HEK293 (cell line): ENCODE measurements at regions not wholly inside any gene's neighbourhood (a gene's known extent, or its start where the extent isn't known, plus 50 kb on each side); places are given as distances from the start of the nearest gene placed in this dataset.

Experiments used
- CTCF ChIA-PET: fragments of 350-600 bp; formaldehyde crosslinking; extraction: SDS; loops from one replicate; lab custom pipeline; 2021; ENCODE audit warnings: antibody characterized with exemption; lab: Yijun Ruan, JAX
- POLR2A ChIA-PET: fragments of 300-600 bp; formaldehyde crosslinking; extraction: SDS; loops from one replicate; lab custom pipeline; 2020; ENCODE audit warnings: antibody characterized with exemption, inconsistent platforms; lab: Yijun Ruan, JAX
- H3K27ac ChIP-seq: fragments of 200-500 bp; sonication (Bioruptor generic); 2 replicates; pipeline ENCODE4 v1.5.1; 2014; ENCODE audit warnings: low read depth, low read length, control low read depth, inconsistent platforms; ENCODE audit errors: extremely low read depth
- H3K36me3 ChIP-seq, 2 experiments: fragments of 200-500 bp in 1 of 2; sonication (Bioruptor generic) in 1 of 2; 1 replicate in 1 of 2; 2 replicates in 1 of 2; pipeline ENCODE4 v1.5.1; 2014 to 2017; ENCODE audit warnings: inconsistent platforms in 2 of 2, low read length in 2 of 2; ENCODE audit not compliant: control insufficient read depth in 2 of 2, insufficient read depth in 1 of 2
- H3K4me1 ChIP-seq: fragments of 200-500 bp; sonication (Bioruptor generic); 2 replicates; pipeline ENCODE4 v1.5.1; 2014; ENCODE audit warnings: mild to moderate bottlenecking, low read length, inconsistent platforms; ENCODE audit not compliant: control insufficient read depth, insufficient read depth
- H3K4me3 ChIP-seq: 2 replicates; pipeline ENCODE4 v1.5.1; 2011; ENCODE audit warnings: low read depth, mild to moderate bottlenecking, control low read depth, low read length, moderate library complexity
- H3K9me3 ChIP-seq: fragments of 200-500 bp; sonication (Bioruptor generic); 2 replicates; pipeline ENCODE4 v1.5.1; 2014; ENCODE audit warnings: low read depth, low read length, inconsistent platforms; ENCODE audit not compliant: control insufficient read depth, insufficient read depth
- GLI4 ChIP-seq: fragments of 450-650 bp; formaldehyde crosslinking; IDR thresholded peaks from 2 replicates; pipeline ENCODE4 v1.5.1; 2016; ENCODE audit warnings: missing biosample characterization, missing genetic modification characterization
- GLIS2 ChIP-seq: fragments of 450-650 bp; formaldehyde crosslinking; IDR thresholded peaks from 2 replicates; pipeline ENCODE4 v1.5.1; 2016; ENCODE audit warnings: missing biosample characterization, missing genetic modification characterization
- MYNN ChIP-seq: fragments of 450-650 bp; formaldehyde crosslinking; IDR thresholded peaks from 2 replicates; pipeline ENCODE4 v1.5.1; 2016; ENCODE audit warnings: missing biosample characterization, missing genetic modification characterization, borderline replicate concordance
- ZBTB21 ChIP-seq: fragments of 450-650 bp; formaldehyde crosslinking; IDR thresholded peaks from 2 replicates; pipeline ENCODE4 v1.5.1; 2017; ENCODE audit warnings: missing biosample characterization, missing genetic modification characterization
- ZNF157 ChIP-seq: fragments of 450-650 bp; formaldehyde crosslinking; IDR thresholded peaks from 2 replicates; pipeline ENCODE4 v1.5.1; 2016; ENCODE audit warnings: missing biosample characterization, missing genetic modification characterization
- ZNF184 ChIP-seq: fragments of 450-650 bp; IDR thresholded peaks from 2 replicates; pipeline ENCODE4 v1.5.1; 2018; ENCODE audit warnings: missing biosample characterization, mild to moderate bottlenecking, missing genetic modification characterization
- ZNF214 ChIP-seq: fragments of 450-650 bp; formaldehyde crosslinking; IDR thresholded peaks from 2 replicates; pipeline ENCODE4 v1.5.1; 2017; ENCODE audit warnings: missing biosample characterization, mild to moderate bottlenecking, missing genetic modification characterization, borderline replicate concordance
- ZNF274 ChIP-seq, 2 experiments: fragments of 200-500 bp in 1 of 2; fragments of 450-650 bp in 1 of 2; sonication (Bioruptor generic) in 1 of 2; formaldehyde crosslinking in 1 of 2; IDR thresholded peaks; 2 replicates each; pipeline versions ENCODE4 v1.5.1 to v1.6.1; 2014 to 2016; ENCODE audit warnings: borderline replicate concordance in 1 of 2, inconsistent platforms in 1 of 2, low read length in 1 of 2, missing biosample characterization in 1 of 2, missing genetic modification characterization in 1 of 2
- ZNF350 ChIP-seq: fragments of 450-650 bp; formaldehyde crosslinking; IDR thresholded peaks from 2 replicates; pipeline ENCODE4 v1.5.0; 2017; ENCODE audit warnings: missing biosample characterization, mild to moderate bottlenecking, missing genetic modification characterization
- ZNF518A ChIP-seq: fragments of 450-650 bp; formaldehyde crosslinking; conservative IDR thresholded peaks from 2 replicates; pipeline ENCODE4 v1.5.1; 2016; ENCODE audit warnings: low read depth, missing biosample characterization, missing genetic modification characterization
- ZSCAN23 ChIP-seq: fragments of 450-650 bp; formaldehyde crosslinking; IDR thresholded peaks from 2 replicates; pipeline ENCODE4 v1.5.1; 2016; ENCODE audit warnings: missing biosample characterization, missing genetic modification characterization
- TF ChIP-seq, protein P1 (sequence below): fragments of 450-650 bp; formaldehyde crosslinking; IDR thresholded peaks from 2 replicates; pipeline ENCODE4 v1.5.1; 2016; ENCODE audit warnings: missing biosample characterization, missing genetic modification characterization
- TF ChIP-seq, protein P2 (sequence below): IDR thresholded peaks from 2 replicates; pipeline ENCODE4 v1.6.1; 2011; ENCODE audit warnings: mild to moderate bottlenecking, low read depth, low read length, borderline replicate concordance
- TF ChIP-seq, protein P3 (sequence below): fragments of 450-650 bp; formaldehyde crosslinking; IDR thresholded peaks from 2 replicates; pipeline ENCODE4 v1.5.1; 2016; ENCODE audit warnings: missing biosample characterization, missing genetic modification characterization

DNA sequence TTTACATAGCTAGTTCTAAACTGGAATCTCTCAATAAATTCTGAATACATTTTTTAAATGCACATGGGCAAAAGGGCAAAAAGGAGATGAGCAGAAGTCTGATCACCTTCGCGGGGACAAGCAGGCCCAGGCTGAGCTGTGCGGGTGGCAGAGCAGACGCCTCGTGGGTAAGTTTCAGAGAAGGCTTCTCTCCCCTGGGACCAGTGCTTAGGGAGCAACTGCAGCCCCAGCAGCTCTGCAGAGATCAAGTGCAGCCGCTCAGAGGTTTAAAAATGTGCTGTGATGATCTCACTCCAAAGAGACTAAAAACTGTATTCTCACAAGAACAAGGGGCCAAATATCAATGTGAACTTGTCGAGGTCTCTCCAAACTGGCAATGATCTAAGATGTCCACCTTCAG lies 264.3 kb upstream of the RNF32 start:
- ChIA-PET POLR2A (no interaction called here), CTCF (no interaction called here)
- H3K9me3 ChIP-seq, result no peaks in the 10 kb centered on the region
- TF ChIP-seq ZNF350 (no peak), ZNF518A (tag by site-specific recombination) (no peak), ZBTB21 (tag by site-specific recombination) (no peak), ZNF274 (IDR thresholded peaks at IDR 0.05; ENCODE audit: low read length) (no peak), ZNF274 (tag by site-specific recombination; IDR thresholded peaks at IDR 0.05; ENCODE audit: borderline replicate concordance) (no peak), MYNN (tag by site-specific recombination) (no peak), ZSCAN23 (tag by site-specific recombination) (no peak), ZNF157 (tag by site-specific recombination) (no peak)
- TF ChIP-seq, protein P1, sequence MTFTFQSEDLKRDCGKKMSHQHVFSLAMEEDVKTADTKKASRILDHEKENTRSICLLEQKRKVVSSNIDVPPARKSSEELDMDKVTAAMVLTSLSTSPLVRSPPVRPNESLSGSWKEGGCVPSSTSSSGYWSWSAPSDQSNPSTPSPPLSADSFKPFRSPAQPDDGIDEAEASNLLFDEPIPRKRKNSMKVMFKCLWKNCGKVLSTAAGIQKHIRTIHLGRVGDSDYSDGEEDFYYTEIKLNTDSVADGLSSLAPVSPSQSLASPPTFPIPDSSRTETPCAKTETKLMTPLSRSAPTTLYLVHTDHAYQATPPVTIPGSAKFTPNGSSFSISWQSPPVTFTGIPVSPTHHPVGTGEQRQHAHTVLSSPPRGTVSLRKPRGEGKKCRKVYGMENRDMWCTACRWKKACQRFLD (tag by site-specific recombination), result no peak
- TF ChIP-seq, protein P2, sequence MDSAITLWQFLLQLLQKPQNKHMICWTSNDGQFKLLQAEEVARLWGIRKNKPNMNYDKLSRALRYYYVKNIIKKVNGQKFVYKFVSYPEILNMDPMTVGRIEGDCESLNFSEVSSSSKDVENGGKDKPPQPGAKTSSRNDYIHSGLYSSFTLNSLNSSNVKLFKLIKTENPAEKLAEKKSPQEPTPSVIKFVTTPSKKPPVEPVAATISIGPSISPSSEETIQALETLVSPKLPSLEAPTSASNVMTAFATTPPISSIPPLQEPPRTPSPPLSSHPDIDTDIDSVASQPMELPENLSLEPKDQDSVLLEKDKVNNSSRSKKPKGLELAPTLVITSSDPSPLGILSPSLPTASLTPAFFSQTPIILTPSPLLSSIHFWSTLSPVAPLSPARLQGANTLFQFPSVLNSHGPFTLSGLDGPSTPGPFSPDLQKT, result no peak
- no peak overlapping the region for H3K27ac ChIP-seq
- H3K4me1 ChIP-seq, result no peaks in the 10 kb centered on the region
- H3K4me3 ChIP-seq, result no peak overlapping the region
- no peaks in the 10 kb centered on the region for H3K36me3 ChIP-seq

DNA sequence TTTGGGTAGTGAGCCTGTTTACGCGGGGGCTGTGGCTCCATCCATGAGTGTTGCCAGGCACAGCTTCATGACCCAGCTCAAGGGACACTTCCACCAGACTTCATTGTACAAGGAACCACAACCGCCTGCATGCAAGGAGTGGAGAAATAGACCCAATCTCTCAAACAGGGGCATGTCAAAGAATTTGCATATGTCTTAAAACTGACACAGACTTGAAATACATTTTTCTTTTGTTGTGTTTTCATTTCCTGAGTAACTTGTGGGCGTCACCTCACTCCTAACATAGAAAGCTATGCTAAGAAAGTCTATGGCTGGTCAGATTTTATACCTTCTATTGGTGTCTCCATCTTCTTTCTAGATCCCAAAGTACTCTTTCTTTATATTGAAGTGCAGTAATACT lies 266.2 kb upstream of the RNF32 start:
- Histone ChIP-seq H3K4me1 (no peaks in the 10 kb centered on the region), H3K27ac (no peak overlapping the region), H3K36me3 (no peaks in the 10 kb centered on the region), H3K4me3 (no peak overlapping the region), H3K9me3 (no peaks in the 10 kb centered on the region)
- POLR2A ChIA-PET, result no interaction called here
- CTCF ChIA-PET, result interaction anchor here (0.8 kb wide), 1 partner anchor 441 kb away, joined by 4 read pairs; no protein-coding TSS in a partner anchor
- TF ChIP-seq, protein P3, sequence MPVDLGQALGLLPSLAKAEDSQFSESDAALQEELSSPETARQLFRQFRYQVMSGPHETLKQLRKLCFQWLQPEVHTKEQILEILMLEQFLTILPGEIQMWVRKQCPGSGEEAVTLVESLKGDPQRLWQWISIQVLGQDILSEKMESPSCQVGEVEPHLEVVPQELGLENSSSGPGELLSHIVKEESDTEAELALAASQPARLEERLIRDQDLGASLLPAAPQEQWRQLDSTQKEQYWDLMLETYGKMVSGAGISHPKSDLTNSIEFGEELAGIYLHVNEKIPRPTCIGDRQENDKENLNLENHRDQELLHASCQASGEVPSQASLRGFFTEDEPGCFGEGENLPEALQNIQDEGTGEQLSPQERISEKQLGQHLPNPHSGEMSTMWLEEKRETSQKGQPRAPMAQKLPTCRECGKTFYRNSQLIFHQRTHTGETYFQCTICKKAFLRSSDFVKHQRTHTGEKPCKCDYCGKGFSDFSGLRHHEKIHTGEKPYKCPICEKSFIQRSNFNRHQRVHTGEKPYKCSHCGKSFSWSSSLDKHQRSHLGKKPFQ (tag by site-specific recombination), result no peak
- TF ChIP-seq GLIS2 (tag by site-specific recombination), result no peak
- no peak for TF ChIP-seq GLI4
- no peak for TF ChIP-seq ZNF214 (tag by site-specific recombination)
- no peak for TF ChIP-seq ZNF184 (tag by site-specific recombination)
